ENCODE measurements at regions not wholly inside any gene's neighbourhood (a gene's known extent, or its start where the extent isn't known, plus 50 kb on each side); places are given as distances from the start of the nearest gene placed in this dataset.

GRCh38 chr6:147740326-147740725 is 231.8 kb downstream of the SAMD5 start:
- Histone ChIP-seq H3K9me1 (ENCODE audit: insufficient read depth, low read length) (no peaks in the 10 kb centered on the region), H3K27me3 (ENCODE audit: control insufficient read depth, insufficient read depth, low read length) (no peaks in the 10 kb centered on the region; the same call in 1 of the 2 replicates), H3K79me1 (ENCODE audit: low read depth in 1 of 2, low read length in 2 of 2) (no peaks in the 10 kb centered on the region), H3K23ac (ENCODE audit: low read depth, low read length) (no peak overlapping the region), H3K27ac (ENCODE audit: insufficient read depth, low read length) (no peak overlapping the region), H2AK9ac (replicated peaks; ENCODE audit: low read depth, low read length, poor library complexity) (no peak overlapping the region), H2BK20ac (ENCODE audit: low read depth, low read length) (no peak overlapping the region), H4K8ac (ENCODE audit: low read depth in 2 of 2, low read length in 2 of 2) (no peak overlapping the region), H3K4ac (ENCODE audit: low read depth, low read length) (no peak overlapping the region), H3K14ac (replicated peaks; ENCODE audit: low read depth, low read length) (no peak overlapping the region), H3K4me2 (ENCODE audit: low read depth, low read length) (no peak overlapping the region), H3K9ac (ENCODE audit: low read depth, low read length) (no peak overlapping the region), H3K36me3 (ENCODE audit: control insufficient read depth, insufficient read depth, low read length) (no peaks in the 10 kb centered on the region), H3K18ac (ENCODE audit: low read depth, low read length) (no peak overlapping the region), H2BK5ac (ENCODE audit: low read depth, low read length, poor library complexity, severe bottlenecking) (no peak overlapping the region), H4K20me1 (ENCODE audit: insufficient read depth, low read length) (no peaks in the 10 kb centered on the region), H2AFZ (replicated peaks; ENCODE audit: low read length, poor library complexity) (no peak overlapping the region), H3K4me1 (ENCODE audit: control insufficient read depth, insufficient read depth, low read length) (peaks cover 2% of the 10 kb centered on the region; the same call in 1 of the 2 replicates), H2BK120ac (ENCODE audit: low read depth, low read length) (no peak overlapping the region), H3K4me3 (ENCODE audit: insufficient read depth, low read depth, low read length) (no peak overlapping the region), H4K91ac (ENCODE audit: insufficient read depth, low read depth, low read length) (no peak overlapping the region), H3K56ac (ENCODE audit: extremely low read depth, insufficient read depth, low read length) (no peak overlapping the region), H3K9me3 (ENCODE audit: control insufficient read depth, insufficient read depth, low read length) (no peaks in the 10 kb centered on the region), H4K5ac (ENCODE audit: low read depth, low read length) (no peak overlapping the region), H2AK5ac (ENCODE audit: low read depth, low read length) (no peak overlapping the region), H2BK15ac (ENCODE audit: low read depth, low read length) (no peak overlapping the region)
- dilution Hi-C loops (cut with HindIII; ENCODE audit: low sequenced_read_pairs, unreplicated experiment) (no loop called here), in situ Hi-C loops (cut with MboI; ENCODE audit: low sequenced_read_pairs) (no loop called here), intact Hi-C loops (cut with micrococcal nuclease) (no loop called here)
- no peak for DNase-seq
- CTCF ChIA-PET: interaction anchor here (0.5 kb wide), 1 partner anchor 87 kb away, joined by 5 read pairs; no protein-coding TSS in a partner anchor
- BruUV-seq (replicated peaks): no TSS peak
- TF ChIP-seq RFX5 (IDR thresholded peaks at IDR 0.05; ENCODE audit: low read depth, low read length) (no peak), RCOR1 (IDR thresholded peaks at IDR 0.05; ENCODE audit: insufficient replicate concordance, low read length) (no peak), SMC3 (IDR thresholded peaks at IDR 0.05; ENCODE audit: low read depth, low read length) (no peak), CTCF (conservative IDR thresholded peaks at IDR 0.05; ENCODE audit: low read depth, low read length) (no peak), MXI1 (IDR thresholded peaks at IDR 0.05; ENCODE audit: borderline replicate concordance, low read depth, low read length) (no peak), BHLHE40 (IDR thresholded peaks at IDR 0.05; ENCODE audit: low read depth, low read length) (no peak), MAFK (IDR thresholded peaks at IDR 0.05; ENCODE audit: low read depth, low read length) (no peak), MAZ (IDR thresholded peaks at IDR 0.05; ENCODE audit: borderline replicate concordance, low read depth, low read length) (no peak), RAD21 (IDR thresholded peaks at IDR 0.05; ENCODE audit: low read length) (no peak), NFE2L2 (IDR thresholded peaks at IDR 0.05; ENCODE audit: low read depth, low read length) (no peak)
- TF ChIP-seq, protein P1, sequence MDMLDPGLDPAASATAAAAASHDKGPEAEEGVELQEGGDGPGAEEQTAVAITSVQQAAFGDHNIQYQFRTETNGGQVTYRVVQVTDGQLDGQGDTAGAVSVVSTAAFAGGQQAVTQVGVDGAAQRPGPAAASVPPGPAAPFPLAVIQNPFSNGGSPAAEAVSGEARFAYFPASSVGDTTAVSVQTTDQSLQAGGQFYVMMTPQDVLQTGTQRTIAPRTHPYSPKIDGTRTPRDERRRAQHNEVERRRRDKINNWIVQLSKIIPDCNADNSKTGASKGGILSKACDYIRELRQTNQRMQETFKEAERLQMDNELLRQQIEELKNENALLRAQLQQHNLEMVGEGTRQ (IDR thresholded peaks at IDR 0.05; ENCODE audit: low read depth, low read length): no peak
- no peak for ATAC-seq (ENCODE audit: low read depth)
- no CpG with 5 or more reads among the region's 3 CpGs for WGBS, 2 experiments (ENCODE audit: extremely low coverage in 2 of 2, insufficient read length in 1 of 2)
- POLR2A ChIA-PET (ENCODE audit: unreplicated experiment): no interaction called here

Measured in IMR-90 (cell line).